SK-N-SH (cell line): ENCODE measurements at regions not wholly inside any gene's neighbourhood (a gene's known extent, or its start where the extent isn't known, plus 50 kb on each side); places are given as distances from the start of the nearest gene placed in this dataset.

Source experiments
- CTCF ChIA-PET: fragments of 300-600, 350-600 bp; formaldehyde crosslinking; extraction: SDS; loops from one replicate; lab custom pipeline; 2021; lab: Yijun Ruan, JAX
- POLR2A ChIA-PET: fragments of 350-600 bp; sonication (Branson Sonifier 250); formaldehyde crosslinking; extraction: SDS; loops from one replicate; lab custom pipeline; 2020; ENCODE audit warnings: antibody characterized with exemption, inconsistent platforms; lab: Yijun Ruan, JAX
- DNase-seq: peaks from one replicate; pipeline ENCODE4 v3.0.0; 2012
- H2AFZ ChIP-seq: fragments of 200-600 bp; sonication (generic); 2 replicates; pipeline ENCODE4 v1.8.1; 2016; ENCODE audit warnings: antibody characterized with exemption, mild to moderate bottlenecking, low read depth
- H3F3A ChIP-seq: fragments of 200-600 bp; sonication (generic); replicated peaks from 2 replicates; pipeline ENCODE3; 2016; ENCODE audit warnings: antibody characterized with exemption, mild to moderate bottlenecking; ENCODE audit not compliant: insufficient read depth
- H3K27ac ChIP-seq, 2 experiments: fragments of 200-500 bp in 1 of 2; fragments of 200-600 bp in 1 of 2; sonication (Bioruptor generic) in 1 of 2; sonication (generic), shearing (Covaris generic) in 1 of 2; 2 replicates each; pipeline versions ENCODE4 v1.5.1 to v1.6.1; 2014 to 2016; ENCODE audit warnings: low read depth in 2 of 2, inconsistent platforms in 1 of 2, low read length in 1 of 2, mild to moderate bottlenecking in 1 of 2, mixed read lengths in 1 of 2
- H3K27me3 ChIP-seq: fragments of 200-600 bp; sonication (generic), shearing (Covaris generic); 2 replicates; pipeline ENCODE4 v1.6.1; 2016; ENCODE audit warnings: mixed run types; ENCODE audit not compliant: insufficient read depth
- H3K36me3 ChIP-seq, 2 experiments: fragments of 200-500 bp in 1 of 2; fragments of 200-600 bp in 1 of 2; sonication (Bioruptor generic) in 1 of 2; sonication (generic) in 1 of 2; replicated peaks in 1 of 2; 2 replicates each; pipeline versions ENCODE3 to v1.5.1; 2014 to 2016; ENCODE audit warnings: low read length in 1 of 2, mild to moderate bottlenecking in 1 of 2; ENCODE audit not compliant: insufficient read depth in 2 of 2, control insufficient read depth in 1 of 2
- H3K4me1 ChIP-seq, 2 experiments: fragments of 200-500 bp in 1 of 2; fragments of 200-600 bp in 1 of 2; sonication (Bioruptor generic) in 1 of 2; sonication (generic), shearing (Covaris generic) in 1 of 2; 2 replicates each; pipeline versions ENCODE4 v1.5.1 to v1.6.1; 2014 to 2016; ENCODE audit warnings: low read depth in 1 of 2, low read length in 1 of 2, mixed run types in 1 of 2; ENCODE audit not compliant: insufficient read depth in 2 of 2, control insufficient read depth in 1 of 2
- H3K4me2 ChIP-seq: fragments of 200-600 bp; sonication (generic), shearing (Covaris generic); 2 replicates; pipeline ENCODE4 v1.6.1; 2017; ENCODE audit warnings: mixed run types
- H3K4me3 ChIP-seq, 2 experiments: fragments of 200-500 bp in 1 of 2; fragments of 200-600 bp in 1 of 2; sonication (Bioruptor generic) in 1 of 2; sonication (generic), shearing (Covaris generic) in 1 of 2; 2 replicates each; pipeline versions ENCODE4 v1.5.1 to v1.8.1; 2014 to 2016; ENCODE audit warnings: low read depth in 2 of 2, inconsistent platforms in 1 of 2, low read length in 1 of 2, mild to moderate bottlenecking in 1 of 2, mixed read lengths in 1 of 2, moderate library complexity in 1 of 2
- H3K79me2 ChIP-seq: fragments of 200-600 bp; sonication (generic); 2 replicates; pipeline ENCODE4 v1.8.1; 2017; ENCODE audit warnings: mild to moderate bottlenecking; ENCODE audit not compliant: insufficient read depth
- H3K9ac ChIP-seq: fragments of 200-600 bp; sonication (generic); 2 replicates; pipeline ENCODE4 v1.6.1; 2017; ENCODE audit warnings: mixed run types
- H3K9me2 ChIP-seq: fragments of 200-600 bp; sonication (generic); 2 replicates; pipeline ENCODE4 v1.6.1; 2017; ENCODE audit warnings: mixed run types
- H3K9me3 ChIP-seq: fragments of 200-600 bp; sonication (generic); 2 replicates; pipeline ENCODE4 v1.6.1; 2017; ENCODE audit warnings: mixed run types, mild to moderate bottlenecking, moderate library complexity
- H4K20me1 ChIP-seq: fragments of 200-600 bp; sonication (generic); 2 replicates; pipeline ENCODE4 v1.6.1; 2017; ENCODE audit warnings: mild to moderate bottlenecking, mixed run types; ENCODE audit not compliant: insufficient read depth
- EZH2phosphoT487 ChIP-seq: fragments of 200-600 bp; sonication (generic); IDR thresholded peaks from 2 replicates; pipeline ENCODE4 v1.6.1; 2017; ENCODE audit warnings: low read depth, mixed run types, mild to moderate bottlenecking, antibody characterized with exemption, moderate library complexity, borderline replicate concordance
- FOSL2 ChIP-seq: IDR thresholded peaks from 2 replicates; pipeline ENCODE4 v1.4.0; 2012; ENCODE audit warnings: low read depth, mild to moderate bottlenecking, moderate library complexity, borderline replicate concordance
- FOXJ3 ChIP-seq: sonication (generic); formaldehyde crosslinking; IDR thresholded peaks from 2 replicates; pipeline ENCODE4 v1.5.1; 2020; ENCODE audit warnings: mild to moderate bottlenecking, missing genetic modification reagents
- FOXM1 ChIP-seq: IDR thresholded peaks from 2 replicates; pipeline ENCODE4 v1.4.0; 2012; ENCODE audit warnings: low read depth, mild to moderate bottlenecking
- GATA2 ChIP-seq: sonication (generic); formaldehyde crosslinking; IDR thresholded peaks from 2 replicates; pipeline ENCODE4 v1.5.0; 2020; ENCODE audit warnings: mild to moderate bottlenecking, missing genetic modification reagents
- JUND ChIP-seq: IDR thresholded peaks from 2 replicates; pipeline ENCODE4 v1.4.0; 2012
- MEF2A ChIP-seq: IDR thresholded peaks from 2 replicates; pipeline ENCODE4 v1.4.0; 2012; ENCODE audit warnings: low read depth, borderline replicate concordance
- NFIC ChIP-seq: IDR thresholded peaks from 2 replicates; pipeline ENCODE4 v1.4.0; 2012; ENCODE audit warnings: borderline replicate concordance
- POLR2AphosphoS5 ChIP-seq: IDR thresholded peaks from 2 replicates; pipeline ENCODE4 v1.6.1; 2012; ENCODE audit warnings: low read depth, low read length
- RXRA ChIP-seq: IDR thresholded peaks from 2 replicates; pipeline ENCODE4 v1.4.0; 2012; ENCODE audit warnings: low read depth, mild to moderate bottlenecking, borderline replicate concordance
- SIN3A ChIP-seq: IDR thresholded peaks from 2 replicates; pipeline ENCODE4 v1.6.1; 2012; ENCODE audit warnings: low read depth, mild to moderate bottlenecking, low read length, moderate library complexity, borderline replicate concordance
- SMC3 ChIP-seq: IDR thresholded peaks from 2 replicates; pipeline ENCODE4 v1.6.1; 2012; ENCODE audit warnings: low read depth, low read length, improper control_type of control experiment
- WGBS: methylation state at CpG from one replicate; pipeline ENCODE4 v1.1.6; 2017; ENCODE audit warnings: low lambda C conversion rate; 5-methylcytosine and 5-hydroxymethylcytosine counted together
- TF ChIP-seq, protein P1 (sequence below): IDR thresholded peaks from 2 replicates; pipeline ENCODE4; 2012
- TF ChIP-seq, protein P2 (sequence below): IDR thresholded peaks from 2 replicates; pipeline ENCODE4 v1.4.0; 2012; ENCODE audit warnings: low read depth, borderline replicate concordance
- TF ChIP-seq, protein P3 (sequence below): IDR thresholded peaks from 2 replicates; pipeline ENCODE4 v1.4.0; 2012; ENCODE audit warnings: low read depth, borderline replicate concordance
- TF ChIP-seq, protein P4 (sequence below): fragments of 150-350 bp; IDR thresholded peaks from 2 replicates; pipeline ENCODE4 v1.6.1; 2016; ENCODE audit warnings: mild to moderate bottlenecking, low read depth, low read length
- TF ChIP-seq, protein P5 (sequence below): fragments of 200-600 bp; sonication (generic); IDR thresholded peaks from 2 replicates; pipeline ENCODE4 v1.6.1; 2017; ENCODE audit warnings: antibody characterized with exemption, mild to moderate bottlenecking, moderate library complexity
- TF ChIP-seq, protein P6 (sequence below): IDR thresholded peaks from 2 replicates; pipeline ENCODE4 v1.4.0; 2012; ENCODE audit warnings: low read depth

DNA sequence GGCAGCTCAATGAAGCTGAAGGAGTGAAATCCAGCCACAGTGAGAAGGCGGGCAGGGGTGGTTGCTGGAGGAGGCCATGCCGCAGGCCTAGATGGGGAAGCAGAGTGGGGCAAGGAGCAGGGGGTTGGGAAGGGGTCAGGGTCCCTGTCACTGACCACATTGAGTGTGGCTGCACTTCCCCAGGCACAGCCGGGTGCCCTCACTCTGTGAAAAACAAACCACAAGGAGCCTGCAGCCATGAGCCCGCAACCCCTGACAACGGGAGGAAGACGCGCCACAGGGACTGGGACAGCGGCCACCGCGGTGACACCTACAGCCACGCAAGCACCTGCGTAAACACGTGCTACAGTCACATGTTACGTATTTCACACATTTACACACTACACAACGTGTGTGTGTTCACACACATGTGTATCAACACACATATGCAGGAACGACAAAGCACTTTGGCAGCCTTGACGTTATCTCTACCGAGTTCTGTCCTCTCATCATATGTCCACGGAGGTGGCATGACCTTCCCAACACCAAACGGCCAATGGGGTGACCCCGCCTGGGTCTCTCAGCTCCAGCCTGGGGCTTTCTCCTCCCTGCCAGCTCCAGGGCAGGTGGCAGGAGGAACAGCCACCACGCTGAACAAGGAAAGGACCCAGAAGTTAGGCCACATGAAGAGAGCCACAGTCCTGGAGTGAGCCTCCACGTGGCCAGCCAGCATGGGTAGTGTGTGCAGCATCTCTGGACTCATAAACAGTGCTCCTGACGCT, 137.6 kb upstream of the RPS6KA2 start:
- Histone ChIP-seq H3K4me3 (no peak overlapping the region), H3K27ac (no peak overlapping the region)
- CTCF ChIA-PET: interaction anchor here (0.8 to 2.9 kb wide), 4 partner anchors 10 to 377 kb away, joined by 3 to 37 read pairs (median 10); no protein-coding TSS in a partner anchor
- TF ChIP-seq FOXJ3 (CRISPR knock-in tag): no peak
- TF ChIP-seq MEF2A: no peak
- TF ChIP-seq, protein P1, sequence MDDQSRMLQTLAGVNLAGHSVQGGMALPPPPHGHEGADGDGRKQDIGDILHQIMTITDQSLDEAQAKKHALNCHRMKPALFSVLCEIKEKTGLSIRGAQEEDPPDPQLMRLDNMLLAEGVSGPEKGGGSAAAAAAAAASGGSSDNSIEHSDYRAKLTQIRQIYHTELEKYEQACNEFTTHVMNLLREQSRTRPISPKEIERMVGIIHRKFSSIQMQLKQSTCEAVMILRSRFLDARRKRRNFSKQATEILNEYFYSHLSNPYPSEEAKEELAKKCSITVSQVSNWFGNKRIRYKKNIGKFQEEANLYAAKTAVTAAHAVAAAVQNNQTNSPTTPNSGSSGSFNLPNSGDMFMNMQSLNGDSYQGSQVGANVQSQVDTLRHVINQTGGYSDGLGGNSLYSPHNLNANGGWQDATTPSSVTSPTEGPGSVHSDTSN: no peak
- TF ChIP-seq, protein P2, sequence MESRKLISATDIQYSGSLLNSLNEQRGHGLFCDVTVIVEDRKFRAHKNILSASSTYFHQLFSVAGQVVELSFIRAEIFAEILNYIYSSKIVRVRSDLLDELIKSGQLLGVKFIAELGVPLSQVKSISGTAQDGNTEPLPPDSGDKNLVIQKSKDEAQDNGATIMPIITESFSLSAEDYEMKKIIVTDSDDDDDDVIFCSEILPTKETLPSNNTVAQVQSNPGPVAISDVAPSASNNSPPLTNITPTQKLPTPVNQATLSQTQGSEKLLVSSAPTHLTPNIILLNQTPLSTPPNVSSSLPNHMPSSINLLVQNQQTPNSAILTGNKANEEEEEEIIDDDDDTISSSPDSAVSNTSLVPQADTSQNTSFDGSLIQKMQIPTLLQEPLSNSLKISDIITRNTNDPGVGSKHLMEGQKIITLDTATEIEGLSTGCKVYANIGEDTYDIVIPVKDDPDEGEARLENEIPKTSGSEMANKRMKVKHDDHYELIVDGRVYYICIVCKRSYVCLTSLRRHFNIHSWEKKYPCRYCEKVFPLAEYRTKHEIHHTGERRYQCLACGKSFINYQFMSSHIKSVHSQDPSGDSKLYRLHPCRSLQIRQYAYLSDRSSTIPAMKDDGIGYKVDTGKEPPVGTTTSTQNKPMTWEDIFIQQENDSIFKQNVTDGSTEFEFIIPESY: no peak
- no peak for TF ChIP-seq FOSL2
- TF ChIP-seq, protein P3, sequence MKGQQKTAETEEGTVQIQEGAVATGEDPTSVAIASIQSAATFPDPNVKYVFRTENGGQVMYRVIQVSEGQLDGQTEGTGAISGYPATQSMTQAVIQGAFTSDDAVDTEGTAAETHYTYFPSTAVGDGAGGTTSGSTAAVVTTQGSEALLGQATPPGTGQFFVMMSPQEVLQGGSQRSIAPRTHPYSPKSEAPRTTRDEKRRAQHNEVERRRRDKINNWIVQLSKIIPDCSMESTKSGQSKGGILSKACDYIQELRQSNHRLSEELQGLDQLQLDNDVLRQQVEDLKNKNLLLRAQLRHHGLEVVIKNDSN: no peak
- TF ChIP-seq, all 33 proteins: peak for 0
- no peak overlapping the region for H2AFZ ChIP-seq
- WGBS: 75% methylated on average over 21 of the region's 24 CpGs
- no peak for DNase-seq
- no peaks in the 10 kb centered on the region for H3K79me2 ChIP-seq
- no peaks in the 10 kb centered on the region for H4K20me1 ChIP-seq
- H3K9me2 ChIP-seq: no peaks in the 10 kb centered on the region
- no peak overlapping the region for H3K4me2 ChIP-seq
- no peaks in the 10 kb centered on the region for H3K9me3 ChIP-seq
- H3K27me3 ChIP-seq: no peaks in the 10 kb centered on the region
- no peaks in the 10 kb centered on the region for H3K4me1 ChIP-seq
- H3K9ac ChIP-seq: no peak overlapping the region
- H3F3A ChIP-seq: no peaks in the 10 kb centered on the region
- H3K36me3 ChIP-seq: no peaks in the 10 kb centered on the region
- POLR2A ChIA-PET: no interaction called here

DNA sequence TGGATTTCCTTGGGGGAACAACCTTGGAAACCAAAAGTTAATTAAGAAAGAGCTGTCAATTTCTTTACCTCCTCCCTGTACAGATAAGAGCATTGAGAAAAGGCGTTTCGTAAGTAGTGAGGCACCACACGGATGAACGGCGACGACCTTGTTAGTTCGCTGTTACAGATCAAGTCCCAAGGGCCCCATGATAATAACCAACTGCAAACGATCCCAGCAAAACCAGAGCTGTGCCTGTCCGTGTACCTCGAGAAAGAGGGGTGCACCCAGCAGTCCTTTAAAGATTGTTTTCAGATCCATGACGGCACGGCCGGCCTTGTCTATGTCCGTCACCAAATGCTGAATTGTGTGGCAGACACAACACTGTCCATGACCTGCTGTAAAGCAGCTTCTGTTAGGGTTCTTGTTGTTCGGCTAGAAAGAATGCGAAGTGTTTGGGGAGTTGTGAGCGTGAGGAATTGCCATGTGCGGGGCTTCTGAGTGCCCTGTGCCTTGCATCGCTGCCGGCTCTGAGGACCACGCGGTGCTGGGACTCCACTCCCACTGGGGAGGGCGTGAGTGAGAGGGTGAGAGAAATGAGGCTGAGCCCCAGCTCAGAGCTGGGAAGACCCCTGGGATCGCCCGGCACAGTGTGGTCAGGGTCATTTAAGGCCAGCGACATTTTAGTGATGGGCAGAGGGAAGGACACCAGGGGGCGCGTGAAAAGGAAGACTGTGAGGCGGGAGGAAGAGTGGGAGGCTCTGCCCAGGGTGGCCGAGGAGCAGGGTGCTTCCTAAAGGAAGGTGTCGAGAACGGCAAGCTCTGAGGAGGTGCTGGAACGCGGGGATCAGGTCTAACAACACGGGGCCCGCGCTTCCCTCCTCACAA, 136.8 kb upstream of the RPS6KA2 start:
- H3K9me3 ChIP-seq: no peaks in the 10 kb centered on the region
- H3F3A ChIP-seq: no peaks in the 10 kb centered on the region
- DNase-seq: no peak
- no peak overlapping the region for H3K9ac ChIP-seq
- no peak overlapping the region for H3K27ac ChIP-seq
- no peaks in the 10 kb centered on the region for H3K79me2 ChIP-seq
- no peaks in the 10 kb centered on the region for H3K27me3 ChIP-seq
- no peaks in the 10 kb centered on the region for H3K4me1 ChIP-seq
- ChIA-PET POLR2A (no interaction called here), CTCF (interaction anchor here (0.5 to 2.7 kb wide), 3 partner anchors 9 to 99 kb away, joined by 3 to 18 read pairs (median 3); no protein-coding TSS in a partner anchor)
- 84% methylated on average over 37 of the region's 37 CpGs for WGBS
- H3K4me2 ChIP-seq: no peak overlapping the region
- no peaks in the 10 kb centered on the region for H3K9me2 ChIP-seq
- no peaks in the 10 kb centered on the region for H4K20me1 ChIP-seq
- H3K4me3 ChIP-seq: no peak overlapping the region
- no peak overlapping the region for H2AFZ ChIP-seq
- no peaks in the 10 kb centered on the region for H3K36me3 ChIP-seq
- TF ChIP-seq FOSL2 (no peak), JUND (no peak), EZH2phosphoT487 (no peak), SMC3 (no peak), POLR2AphosphoS5 (no peak), NFIC (no peak), FOXM1 (no peak), GATA2 (no peak), SIN3A (no peak), RXRA (no peak)
- TF ChIP-seq, protein P4, sequence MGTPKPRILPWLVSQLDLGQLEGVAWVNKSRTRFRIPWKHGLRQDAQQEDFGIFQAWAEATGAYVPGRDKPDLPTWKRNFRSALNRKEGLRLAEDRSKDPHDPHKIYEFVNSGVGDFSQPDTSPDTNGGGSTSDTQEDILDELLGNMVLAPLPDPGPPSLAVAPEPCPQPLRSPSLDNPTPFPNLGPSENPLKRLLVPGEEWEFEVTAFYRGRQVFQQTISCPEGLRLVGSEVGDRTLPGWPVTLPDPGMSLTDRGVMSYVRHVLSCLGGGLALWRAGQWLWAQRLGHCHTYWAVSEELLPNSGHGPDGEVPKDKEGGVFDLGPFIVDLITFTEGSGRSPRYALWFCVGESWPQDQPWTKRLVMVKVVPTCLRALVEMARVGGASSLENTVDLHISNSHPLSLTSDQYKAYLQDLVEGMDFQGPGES: no peak
- TF ChIP-seq, protein P5, sequence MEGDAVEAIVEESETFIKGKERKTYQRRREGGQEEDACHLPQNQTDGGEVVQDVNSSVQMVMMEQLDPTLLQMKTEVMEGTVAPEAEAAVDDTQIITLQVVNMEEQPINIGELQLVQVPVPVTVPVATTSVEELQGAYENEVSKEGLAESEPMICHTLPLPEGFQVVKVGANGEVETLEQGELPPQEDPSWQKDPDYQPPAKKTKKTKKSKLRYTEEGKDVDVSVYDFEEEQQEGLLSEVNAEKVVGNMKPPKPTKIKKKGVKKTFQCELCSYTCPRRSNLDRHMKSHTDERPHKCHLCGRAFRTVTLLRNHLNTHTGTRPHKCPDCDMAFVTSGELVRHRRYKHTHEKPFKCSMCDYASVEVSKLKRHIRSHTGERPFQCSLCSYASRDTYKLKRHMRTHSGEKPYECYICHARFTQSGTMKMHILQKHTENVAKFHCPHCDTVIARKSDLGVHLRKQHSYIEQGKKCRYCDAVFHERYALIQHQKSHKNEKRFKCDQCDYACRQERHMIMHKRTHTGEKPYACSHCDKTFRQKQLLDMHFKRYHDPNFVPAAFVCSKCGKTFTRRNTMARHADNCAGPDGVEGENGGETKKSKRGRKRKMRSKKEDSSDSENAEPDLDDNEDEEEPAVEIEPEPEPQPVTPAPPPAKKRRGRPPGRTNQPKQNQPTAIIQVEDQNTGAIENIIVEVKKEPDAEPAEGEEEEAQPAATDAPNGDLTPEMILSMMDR: no peak
- TF ChIP-seq, protein P6, sequence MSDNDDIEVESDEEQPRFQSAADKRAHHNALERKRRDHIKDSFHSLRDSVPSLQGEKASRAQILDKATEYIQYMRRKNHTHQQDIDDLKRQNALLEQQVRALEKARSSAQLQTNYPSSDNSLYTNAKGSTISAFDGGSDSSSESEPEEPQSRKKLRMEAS: no peak
